HCEC 1CT (cell line): ENCODE measurements at regions not wholly inside any gene's neighbourhood (a gene's known extent, or its start where the extent isn't known, plus 50 kb on each side); places are given as distances from the start of the nearest gene placed in this dataset.

Experiments
- DNase-seq: peaks from one replicate; pipeline ENCODE4 v3.0.0-alpha.2; 2017

DNA sequence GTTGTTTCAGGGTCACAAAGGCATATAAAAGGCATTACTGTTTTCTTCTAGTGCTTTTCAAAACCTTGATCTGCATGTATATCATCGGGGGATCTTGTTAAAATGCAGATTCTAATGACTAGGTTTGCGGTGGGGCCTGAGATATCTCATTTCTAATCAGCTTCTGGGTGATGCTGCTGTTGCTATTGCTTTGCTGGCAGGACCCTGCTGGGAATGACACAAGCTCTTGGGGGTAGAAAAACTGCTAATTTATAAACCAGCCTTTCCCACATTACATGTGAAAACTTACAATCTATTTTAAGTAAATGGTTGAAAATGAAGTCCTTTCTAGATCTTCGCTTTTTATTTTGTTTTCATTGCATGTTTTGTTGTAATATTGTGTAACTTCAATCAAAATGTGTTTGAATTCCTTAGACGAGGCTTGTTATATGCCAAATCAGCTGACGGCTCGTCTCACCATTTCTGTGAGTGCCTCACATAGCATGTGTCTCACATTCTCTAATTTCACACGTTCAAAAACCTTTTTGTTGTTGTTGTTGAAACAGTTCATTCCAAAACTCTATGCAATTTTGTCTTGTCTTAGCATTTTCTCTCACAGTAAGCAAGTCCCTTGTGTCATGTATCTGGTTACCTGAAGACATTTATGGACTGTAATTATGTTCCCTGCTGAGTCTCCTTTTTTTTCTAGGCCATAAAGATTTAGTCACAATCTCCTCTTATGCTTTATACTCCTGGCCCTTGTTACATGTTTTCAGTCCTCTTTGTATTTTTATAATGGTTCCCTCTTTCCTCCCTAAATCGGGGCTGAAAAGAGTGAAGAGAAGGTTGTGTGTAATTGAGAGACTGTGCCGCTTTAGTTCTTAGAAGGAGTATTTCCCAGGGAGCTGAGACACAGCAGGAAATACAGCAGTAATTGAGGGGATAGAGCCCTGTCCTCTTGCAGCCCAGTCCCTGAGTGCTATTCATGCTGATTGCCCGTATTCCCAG, 521.0 kb upstream of the SEMA6A start:
- DNase-seq = no peak

DNA sequence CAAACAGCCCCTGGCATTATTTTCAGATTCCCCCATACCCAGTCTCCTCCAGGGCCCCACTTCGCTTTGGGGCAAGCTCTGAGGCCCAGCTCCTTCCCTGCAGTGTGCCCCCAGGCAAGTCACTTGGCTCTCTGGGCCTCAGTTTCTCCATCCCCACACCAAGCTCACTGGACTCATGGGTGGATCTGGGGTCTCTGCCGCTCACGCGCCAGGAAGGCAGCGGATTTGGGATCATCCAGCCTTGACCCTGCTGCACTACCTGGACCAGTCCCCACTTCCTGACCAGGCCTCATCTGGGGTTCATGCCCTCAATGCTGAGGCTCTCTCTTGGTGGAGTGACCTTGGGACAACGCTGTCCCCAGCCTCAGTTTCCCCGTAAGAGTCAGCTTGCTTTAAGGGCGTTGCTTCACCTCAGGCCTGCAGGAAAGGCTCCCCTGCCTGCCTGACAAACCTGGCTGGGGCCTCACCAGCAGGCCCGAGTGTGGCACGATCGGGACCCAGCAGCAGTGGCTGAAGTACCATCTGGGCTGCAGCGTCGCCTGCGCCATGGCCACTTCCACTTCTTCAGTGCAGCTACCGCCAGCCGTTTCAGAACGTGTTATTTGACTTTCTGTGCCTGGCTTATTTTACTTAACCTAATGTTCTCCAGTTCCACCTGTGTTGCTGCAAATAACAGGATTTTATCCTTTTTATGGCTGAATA, 519.6 kb upstream of the SEMA6A start:
- no peak for DNase-seq

DNA sequence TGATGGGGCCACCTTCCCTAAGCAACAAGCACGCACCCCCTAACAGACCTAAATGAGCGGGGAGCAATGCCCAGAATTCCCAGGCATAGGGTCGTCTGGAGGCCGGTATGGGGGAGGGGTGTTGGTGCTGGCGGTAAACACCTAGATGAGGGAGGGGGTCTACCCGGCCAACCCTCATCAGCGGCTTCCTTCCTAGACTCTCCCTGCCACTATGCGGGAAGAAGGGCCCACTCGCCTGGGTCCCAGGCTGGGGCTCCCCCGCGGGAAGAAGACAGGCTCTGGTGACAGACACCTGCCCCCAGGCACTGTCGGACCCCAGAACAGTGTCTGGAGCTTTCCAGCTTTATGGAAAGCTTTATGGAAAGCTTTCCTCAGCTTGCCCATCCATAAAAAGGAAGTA, 519.0 kb upstream of the SEMA6A start:
- no peak for DNase-seq

DNA sequence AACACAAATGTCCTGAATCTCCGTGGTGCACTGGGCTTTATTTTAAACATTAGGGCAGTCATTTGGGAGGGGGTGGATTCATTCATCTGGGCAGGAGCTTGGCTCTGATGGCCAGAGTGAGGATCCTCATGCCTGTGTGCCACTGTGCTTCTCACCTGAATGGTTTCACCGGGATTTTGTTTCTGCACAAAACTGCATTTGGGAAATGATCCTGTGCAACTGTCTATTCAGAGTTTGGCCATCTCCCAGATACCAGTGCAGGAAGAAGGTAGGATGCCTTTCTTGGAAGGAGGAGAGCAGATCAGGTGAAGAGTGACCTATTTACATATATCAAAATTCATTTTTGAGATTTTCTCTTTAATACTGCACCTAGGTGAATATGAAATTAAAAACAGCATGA, 514.4 kb upstream of the SEMA6A start:
- DNase-seq = no peak

DNA sequence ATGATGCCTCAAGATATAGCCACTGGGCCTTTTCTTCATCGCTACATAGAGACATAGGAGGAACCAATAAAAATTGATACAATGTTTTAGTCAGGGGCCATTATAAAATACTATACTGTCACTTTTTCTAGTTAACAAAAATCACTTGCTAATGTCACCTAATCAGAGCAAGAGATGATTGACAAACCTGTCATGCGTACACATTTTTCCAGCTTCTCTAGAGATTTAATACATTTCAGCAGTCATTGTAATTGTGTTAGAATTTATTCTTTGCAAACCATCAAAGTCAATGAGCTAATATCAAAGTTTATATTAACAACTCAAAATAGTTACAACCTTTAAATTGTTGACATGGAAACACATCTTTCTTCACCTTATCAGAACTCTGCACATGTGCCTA, 513.6 kb upstream of the SEMA6A start:
- no peak for DNase-seq

DNA sequence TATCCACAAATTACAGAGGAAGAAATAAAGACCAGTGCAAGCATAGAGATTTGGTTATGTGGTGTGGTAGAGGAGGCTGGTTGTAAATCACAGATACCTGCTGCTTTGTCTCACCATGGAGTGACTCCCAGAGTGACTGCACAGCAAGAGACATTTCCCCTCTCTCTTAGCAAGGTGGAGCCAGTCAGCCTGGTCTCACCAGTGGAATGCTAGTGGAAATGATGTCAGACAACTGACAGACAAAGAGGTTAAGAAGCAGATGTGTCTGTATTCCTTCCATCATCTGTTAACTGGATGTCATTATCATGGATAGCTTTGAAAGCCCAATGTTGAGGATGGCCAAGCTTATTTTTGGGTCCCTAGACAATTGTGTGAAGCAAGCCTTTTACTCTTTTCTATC, 509.4 kb upstream of the SEMA6A start:
- DNase-seq = no peak

DNA sequence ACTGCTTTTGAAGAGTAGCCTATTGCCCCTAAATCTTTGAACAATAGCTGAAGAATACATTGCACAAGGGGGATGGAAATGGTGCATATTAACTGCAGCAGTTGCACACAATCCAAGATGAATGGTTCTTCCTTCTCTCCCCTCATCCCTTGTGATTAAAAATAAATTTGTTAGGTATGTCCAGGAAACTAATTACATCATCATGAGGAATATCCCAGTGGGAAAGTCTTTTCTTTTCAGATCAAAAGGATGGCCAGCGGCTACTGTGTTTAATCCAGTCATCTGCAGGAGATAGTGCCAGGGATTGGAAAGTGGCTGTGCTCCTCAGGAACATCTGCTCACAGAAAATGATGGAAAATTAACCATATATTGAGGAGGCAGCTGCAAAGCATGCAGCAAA, 508.4 kb upstream of the SEMA6A start:
- DNase-seq = no peak

DNA sequence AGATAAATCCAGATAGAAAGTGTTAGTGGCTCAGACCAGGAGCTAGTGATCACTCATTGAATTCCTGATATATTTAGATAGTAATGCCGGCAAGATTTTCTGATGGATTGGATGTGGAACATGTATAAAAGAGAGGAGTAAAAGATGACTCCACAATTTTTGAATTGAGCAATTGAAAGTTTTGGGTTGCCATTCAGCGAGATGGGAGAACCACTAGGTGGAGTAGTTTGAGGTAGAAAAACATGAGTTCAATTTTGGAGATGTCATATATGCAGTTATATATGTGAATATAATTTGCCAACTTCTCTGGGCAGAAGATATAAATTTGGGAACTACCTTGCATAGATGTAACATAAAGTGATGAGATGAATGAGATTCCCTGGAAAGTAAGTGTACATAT, 502.5 kb upstream of the SEMA6A start:
- DNase-seq = no peak

DNA sequence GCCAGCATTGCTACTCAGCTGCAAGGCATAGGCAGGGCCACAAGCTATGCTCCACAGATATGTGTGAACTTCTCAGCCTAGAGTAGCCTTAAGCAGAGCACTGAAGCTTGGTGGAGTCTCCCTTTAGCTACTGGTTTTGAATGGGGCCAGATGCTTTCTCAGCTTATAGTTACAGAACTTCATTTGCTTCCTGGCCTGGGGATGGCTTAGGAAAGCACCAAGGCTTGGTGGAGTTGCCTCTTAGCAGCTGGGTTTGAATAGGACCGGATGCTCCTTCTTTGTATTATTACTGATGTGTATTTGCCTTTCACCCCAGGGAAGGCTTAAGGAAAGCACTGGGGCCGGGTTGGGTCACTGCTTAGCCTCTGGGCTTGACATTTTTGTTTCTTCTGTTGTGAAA, 497.8 kb upstream of the SEMA6A start:
- DNase-seq = no peak

DNA sequence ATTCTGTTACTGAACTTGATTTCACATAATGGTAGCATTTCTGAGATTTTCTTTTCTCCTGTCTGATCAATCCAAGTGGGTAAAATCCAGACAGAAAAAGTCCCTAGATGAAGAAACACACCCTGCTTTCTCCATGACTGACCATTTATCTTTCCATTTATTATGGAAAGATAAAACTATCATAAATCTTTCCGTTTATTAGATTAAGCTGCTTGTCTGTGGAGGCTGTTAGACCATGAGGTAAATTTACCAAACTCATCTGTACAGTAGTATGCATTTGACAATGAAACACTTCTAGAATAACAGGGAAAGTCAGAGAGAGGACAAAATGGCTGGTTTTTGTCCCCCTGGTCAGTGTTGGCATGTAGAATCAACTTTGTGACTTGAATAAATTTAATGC, 491.2 kb upstream of the SEMA6A start:
- DNase-seq = no peak

DNA sequence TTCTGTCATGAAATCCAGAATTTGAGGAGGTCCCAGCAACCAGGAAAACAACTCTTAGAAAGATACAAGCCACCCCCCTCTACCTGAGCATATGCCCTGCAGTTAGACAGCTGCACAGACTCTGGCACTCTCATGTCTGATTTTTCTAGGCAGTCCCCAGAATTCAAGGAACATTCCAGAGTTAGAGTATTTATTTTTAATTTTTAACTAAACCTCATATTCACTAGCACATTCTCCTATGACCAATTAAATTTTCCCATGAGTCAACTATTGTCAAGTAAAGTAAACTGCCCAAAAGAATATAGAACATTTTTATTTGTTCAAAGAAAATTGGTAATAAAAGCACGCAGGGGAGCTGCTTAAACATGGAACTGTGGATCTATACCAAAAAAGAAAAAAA, 490.5 kb upstream of the SEMA6A start:
- no peak for DNase-seq

DNA sequence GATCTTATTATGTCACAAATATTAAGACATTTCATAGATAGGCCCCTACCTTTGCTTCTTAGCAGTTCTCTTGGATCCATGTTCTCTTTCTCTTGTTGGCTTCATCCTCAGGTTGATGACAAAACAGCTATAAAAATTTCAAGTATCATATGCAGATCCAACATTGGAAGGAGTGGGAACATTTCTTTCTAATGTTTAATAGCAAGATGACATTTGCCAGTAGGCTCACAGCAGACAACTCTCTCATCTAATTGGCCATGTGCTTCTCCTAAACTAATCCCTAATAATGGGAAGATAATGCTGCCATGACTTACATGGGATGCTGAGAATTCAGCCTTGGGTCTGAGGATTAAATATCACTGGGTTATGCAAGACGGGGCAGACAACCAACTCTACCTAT, 485.5 kb upstream of the SEMA6A start:
- DNase-seq = no peak

DNA sequence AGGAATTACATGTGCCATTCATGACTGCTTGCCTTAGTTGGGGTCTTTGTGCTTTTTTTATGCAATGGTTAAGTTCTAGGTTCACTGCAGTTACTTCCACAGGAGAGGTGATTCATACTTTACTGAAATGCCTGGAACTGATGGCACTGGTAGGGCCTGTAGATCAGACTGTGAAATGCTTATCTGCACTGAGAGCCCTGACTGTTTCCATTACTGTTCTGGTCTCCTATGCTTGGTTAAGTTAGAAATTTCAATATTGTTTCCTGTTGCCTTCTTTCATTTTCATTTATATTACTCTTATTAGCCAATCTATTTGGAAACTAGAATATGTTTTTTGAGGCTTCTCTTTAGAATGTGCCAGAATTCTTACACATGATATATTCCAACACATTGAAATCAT, 484.1 kb upstream of the SEMA6A start:
- DNase-seq = no peak

DNA sequence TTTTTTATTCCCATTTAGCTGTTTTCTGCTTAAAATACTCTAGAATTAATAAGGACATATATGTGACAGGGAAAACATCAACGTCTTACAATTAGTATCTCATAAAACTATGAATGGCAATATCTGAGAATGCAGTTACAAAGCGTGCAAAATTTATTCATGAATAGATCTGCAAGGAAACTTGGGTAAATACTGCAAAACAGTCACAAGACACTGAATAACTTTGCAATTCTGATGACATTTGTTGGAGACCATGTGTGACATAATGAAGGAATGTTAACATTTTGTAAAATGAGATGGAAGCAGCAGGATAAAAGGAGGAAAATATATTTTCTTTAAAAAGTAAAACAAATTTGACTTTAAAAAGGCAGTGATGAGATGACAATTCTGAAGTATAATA, 480.9 kb upstream of the SEMA6A start:
- DNase-seq = no peak

DNA sequence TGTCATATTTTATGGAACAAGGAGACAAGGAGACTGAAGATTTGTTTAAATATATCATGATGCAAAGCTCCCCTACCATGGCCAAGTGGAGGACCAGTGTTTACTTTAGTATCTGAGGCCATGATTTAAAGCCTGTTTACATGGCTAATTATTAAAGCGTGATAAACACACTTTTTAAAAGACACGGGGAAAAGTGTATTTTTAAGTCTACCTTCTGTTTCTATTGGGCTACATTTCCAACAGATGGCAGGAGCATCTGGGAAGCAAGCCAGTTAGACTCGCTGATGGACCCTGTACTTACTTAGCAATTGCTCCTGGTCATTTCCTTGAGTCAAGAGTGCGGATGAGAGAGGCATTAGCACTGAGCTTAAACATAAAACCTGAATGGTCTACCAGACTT, 480.3 kb upstream of the SEMA6A start:
- no peak for DNase-seq

DNA sequence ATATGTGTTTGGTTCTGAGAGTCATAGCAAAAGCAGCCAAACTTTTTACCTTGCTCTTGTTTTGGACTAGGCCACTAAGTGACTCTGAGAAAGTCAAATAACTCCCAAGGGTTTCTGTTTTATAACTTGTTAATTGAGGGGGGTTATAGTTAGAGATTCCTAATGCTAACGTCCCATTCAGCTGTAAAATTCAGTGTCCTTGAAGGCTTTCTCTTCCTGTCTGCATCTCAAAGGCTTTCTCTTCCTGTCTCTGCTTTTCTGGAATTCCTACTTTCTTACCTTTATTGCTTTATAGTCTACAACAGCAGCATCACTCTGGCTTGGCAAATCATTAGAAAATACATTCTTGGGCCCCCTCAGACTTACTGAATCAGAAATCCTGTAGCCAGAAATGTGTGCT, 479.5 kb upstream of the SEMA6A start:
- DNase-seq = no peak

DNA sequence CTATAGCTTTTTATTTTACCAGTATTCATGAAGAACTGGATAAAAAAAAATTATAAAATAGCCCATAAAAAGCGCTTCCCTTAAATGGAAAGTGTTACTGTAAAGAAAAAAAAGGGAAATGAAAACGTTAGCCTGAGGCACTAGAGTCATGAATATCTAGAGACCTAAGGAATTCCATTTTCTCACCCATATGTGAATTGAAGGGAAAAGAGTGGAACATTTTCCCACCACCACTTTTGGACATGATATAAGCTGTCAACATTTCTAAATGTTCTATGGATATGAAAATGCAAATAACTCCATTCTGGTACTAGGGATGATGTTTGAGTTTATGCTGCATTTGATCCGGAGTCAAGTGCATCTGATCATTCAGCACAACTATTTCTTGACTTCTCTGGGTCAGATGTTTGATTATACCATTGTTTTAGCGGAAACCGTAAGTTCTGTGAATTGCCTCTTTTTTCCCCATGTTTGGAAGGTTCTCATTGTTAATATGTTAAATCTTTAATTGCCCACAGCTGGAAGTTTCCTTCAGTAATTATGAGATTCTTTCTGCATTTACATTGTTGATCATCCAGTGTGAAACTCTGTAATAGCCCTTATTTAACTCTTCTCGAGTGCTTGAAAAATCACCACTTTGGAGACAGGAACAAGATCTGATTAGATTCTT, 467.4 kb upstream of the SEMA6A start:
- DNase-seq = no peak

DNA sequence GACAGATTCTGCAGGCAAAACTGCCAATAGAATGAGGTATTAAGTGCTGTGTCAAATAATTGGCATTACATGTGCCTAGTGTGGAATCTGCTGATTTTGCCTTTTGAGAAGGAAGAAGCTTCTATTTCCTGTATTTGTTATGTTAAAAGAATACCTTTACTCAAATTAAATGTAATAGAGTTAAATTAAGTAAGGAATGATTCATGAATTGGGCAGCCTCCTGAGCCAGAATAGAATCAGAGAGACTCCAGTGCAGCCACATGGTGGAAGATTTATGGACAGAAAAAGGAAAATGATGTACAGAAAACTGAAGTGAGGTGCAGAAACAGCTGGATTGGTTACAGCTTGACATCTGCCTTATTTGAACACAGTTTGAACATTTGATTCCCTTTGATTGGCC, 464.4 kb upstream of the SEMA6A start:
- no peak for DNase-seq

DNA sequence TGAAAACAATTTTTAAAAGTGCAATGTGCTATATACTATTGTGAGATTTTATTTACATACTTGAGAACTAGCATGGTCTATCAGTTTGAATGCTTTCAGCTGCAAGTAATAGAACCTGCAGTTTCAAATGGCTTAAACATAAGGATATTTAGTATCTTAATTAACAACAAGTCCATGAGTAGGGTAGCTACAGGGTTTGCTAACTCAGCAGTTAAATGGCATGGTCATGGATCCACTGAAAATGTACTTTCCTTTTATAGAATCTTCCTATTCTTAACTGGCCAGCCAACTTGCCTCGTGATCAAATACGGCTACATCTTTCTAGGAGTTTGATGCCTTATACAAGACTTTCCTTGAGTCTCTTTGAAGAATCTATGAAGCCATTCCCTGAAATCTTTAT, 452.8 kb upstream of the SEMA6A start:
- no peak for DNase-seq

DNA sequence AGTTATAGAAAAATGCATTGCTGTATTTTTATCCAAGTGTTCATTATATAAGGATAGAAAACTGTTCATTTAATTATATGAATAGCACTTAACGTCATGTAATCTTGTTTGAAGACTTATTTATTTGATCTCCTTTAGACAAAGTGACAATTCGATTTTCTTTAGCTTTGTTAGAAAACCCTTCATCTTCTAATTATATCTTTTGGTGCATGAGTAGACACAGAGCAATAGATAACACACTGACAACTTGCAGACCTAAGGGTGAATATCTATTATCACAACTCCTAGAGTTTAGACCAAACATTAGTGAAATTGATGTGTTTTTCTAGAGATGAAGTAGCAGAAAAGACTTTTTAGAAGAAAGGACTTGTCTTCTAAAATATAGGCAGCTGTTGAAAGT, 446.4 kb upstream of the SEMA6A start:
- no peak for DNase-seq

DNA sequence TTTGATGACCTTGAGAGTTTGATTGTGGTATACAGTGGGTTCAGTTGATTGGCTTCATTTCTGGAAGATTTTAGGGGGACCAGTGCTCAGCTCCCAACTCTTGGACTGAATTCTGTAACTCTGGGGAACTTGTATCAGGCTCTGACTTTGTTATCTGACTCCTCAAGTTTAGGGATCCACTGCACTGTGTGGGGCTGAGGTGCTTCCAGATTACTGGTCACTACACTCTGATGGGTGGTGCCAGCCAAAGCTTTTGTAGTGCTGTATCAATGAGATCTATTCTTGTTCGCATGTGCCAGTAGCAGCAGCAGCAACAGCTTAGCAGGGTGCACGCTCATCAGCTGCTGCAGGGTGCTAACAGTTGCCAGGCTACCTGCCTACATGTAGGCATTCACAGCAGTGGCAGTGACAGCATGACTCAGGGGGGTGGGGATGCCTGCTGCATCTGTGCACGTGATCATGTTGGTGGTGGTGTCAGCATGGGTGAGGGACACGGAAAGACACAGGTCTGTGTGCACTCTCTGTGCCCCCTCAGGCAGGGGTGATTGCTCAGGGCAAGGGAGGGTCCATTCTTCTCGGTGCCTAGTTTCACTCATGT, 438.8 kb upstream of the SEMA6A start:
- no peak for DNase-seq

DNA sequence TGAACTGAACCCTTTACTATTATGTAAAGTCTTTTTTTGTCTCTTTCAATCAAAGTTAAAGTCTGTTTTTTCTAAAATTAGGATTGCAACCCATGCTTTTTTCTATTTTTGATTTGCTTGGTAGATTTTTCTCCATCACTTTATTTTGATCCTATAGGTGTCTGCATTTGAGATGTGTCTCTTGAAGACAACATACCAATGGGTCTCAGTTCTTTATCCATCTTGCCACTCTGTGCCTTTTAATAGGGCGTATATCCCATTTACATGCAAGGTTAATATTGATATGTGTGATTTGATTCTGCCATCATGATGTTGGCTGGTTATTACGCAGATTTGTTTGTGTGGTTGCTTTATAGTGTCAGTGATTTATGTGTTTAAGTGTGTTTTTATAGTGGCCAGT, 436.0 kb upstream of the SEMA6A start:
- no peak for DNase-seq

DNA sequence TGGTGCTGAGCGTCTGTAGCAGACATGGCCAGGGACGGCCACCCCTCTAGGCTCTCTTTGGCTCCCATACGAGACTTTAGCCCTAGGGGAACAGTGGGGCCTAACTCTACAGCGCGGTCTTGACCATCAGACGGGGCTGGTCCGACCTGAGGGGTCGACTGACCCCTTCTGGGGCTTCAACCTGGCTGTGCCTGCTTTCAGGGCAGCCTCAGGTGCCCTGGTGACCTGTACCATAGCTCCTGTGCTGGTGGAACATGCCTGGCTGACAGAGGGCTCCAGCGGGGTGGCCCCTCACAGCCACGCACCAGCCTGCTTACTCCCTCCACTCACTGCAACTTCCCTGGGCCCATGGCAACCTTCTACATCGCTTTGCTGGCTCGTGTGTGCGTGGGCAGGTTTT, 423.4 kb upstream of the SEMA6A start:
- DNase-seq = no peak

DNA sequence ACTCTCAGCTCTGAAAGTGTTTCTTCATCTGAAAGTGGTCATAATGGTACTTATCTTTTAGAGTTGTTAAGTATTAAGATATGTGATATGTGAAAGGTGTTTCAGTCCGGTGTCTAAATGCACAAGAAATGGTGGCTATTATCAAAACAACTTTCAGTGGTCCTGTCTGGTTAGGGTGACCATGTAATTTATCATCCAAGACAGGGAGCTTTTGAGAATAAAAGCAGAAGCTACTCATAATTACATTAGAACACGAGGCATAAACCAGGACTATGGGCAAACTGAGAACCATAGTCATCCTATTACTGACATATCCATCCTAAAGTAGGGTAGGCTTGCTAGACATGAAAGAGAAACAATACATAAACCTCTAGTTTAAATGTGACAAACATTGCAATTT, 418.1 kb upstream of the SEMA6A start:
- no peak for DNase-seq
